ENCODE measurements at regions not wholly inside any gene's neighbourhood (a gene's known extent, or its start where the extent isn't known, plus 50 kb on each side); places are given as distances from the start of the nearest gene placed in this dataset.

DNA sequence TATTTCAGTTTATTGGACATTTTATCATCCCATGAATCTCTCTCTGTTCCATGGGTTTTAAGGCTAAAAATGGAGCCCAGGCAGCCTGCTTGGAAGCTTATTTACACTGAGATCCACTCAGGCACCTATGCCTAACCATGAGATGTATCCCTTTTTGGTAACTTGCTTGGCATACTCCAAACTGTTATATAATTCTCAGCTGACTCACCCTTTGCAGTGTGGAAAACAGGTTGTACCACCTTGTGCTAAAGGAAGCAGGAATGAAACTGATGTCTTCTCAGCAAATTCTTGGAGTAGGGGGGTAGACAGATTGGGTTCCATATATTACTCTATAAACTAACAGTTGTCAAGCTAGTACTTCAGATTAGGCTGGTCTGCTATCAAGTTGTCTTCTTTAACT lies 483.6 kb downstream of the KLF5 start:
- Histone ChIP-seq H3K4me1 (ENCODE audit: control insufficient read depth, insufficient read depth, low read length) (no peaks in the 10 kb centered on the region), H3K27me3 (ENCODE audit: control insufficient read depth, insufficient read depth, low read length) (no peaks in the 10 kb centered on the region), H3K27ac (ENCODE audit: low read length) (no peak overlapping the region), H3K4me3 (ENCODE audit: low read depth in 2 of 2, low read length in 2 of 2) (no peak overlapping the region), H3K36me3 (ENCODE audit: control insufficient read depth, insufficient read depth, low read length) (no peaks in the 10 kb centered on the region), H3K9me3 (ENCODE audit: control insufficient read depth, insufficient read depth, low read depth, low read length) (no peaks in the 10 kb centered on the region)
- no peak for DNase-seq (ENCODE audit: low read depth, low spot score)
- no TSS peak for BruUV-seq (replicated peaks)
- ChIA-PET CTCF (no interaction called here), POLR2A (no interaction called here)
- ATAC-seq, result no peak
- TF ChIP-seq, protein P1, sequence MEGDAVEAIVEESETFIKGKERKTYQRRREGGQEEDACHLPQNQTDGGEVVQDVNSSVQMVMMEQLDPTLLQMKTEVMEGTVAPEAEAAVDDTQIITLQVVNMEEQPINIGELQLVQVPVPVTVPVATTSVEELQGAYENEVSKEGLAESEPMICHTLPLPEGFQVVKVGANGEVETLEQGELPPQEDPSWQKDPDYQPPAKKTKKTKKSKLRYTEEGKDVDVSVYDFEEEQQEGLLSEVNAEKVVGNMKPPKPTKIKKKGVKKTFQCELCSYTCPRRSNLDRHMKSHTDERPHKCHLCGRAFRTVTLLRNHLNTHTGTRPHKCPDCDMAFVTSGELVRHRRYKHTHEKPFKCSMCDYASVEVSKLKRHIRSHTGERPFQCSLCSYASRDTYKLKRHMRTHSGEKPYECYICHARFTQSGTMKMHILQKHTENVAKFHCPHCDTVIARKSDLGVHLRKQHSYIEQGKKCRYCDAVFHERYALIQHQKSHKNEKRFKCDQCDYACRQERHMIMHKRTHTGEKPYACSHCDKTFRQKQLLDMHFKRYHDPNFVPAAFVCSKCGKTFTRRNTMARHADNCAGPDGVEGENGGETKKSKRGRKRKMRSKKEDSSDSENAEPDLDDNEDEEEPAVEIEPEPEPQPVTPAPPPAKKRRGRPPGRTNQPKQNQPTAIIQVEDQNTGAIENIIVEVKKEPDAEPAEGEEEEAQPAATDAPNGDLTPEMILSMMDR (IDR thresholded peaks at IDR 0.05), result no peak
- TF ChIP-seq TCF7L2 (IDR thresholded peaks at IDR 0.05; ENCODE audit: low read depth, low read length), result no peak
- TF ChIP-seq, protein P2, sequence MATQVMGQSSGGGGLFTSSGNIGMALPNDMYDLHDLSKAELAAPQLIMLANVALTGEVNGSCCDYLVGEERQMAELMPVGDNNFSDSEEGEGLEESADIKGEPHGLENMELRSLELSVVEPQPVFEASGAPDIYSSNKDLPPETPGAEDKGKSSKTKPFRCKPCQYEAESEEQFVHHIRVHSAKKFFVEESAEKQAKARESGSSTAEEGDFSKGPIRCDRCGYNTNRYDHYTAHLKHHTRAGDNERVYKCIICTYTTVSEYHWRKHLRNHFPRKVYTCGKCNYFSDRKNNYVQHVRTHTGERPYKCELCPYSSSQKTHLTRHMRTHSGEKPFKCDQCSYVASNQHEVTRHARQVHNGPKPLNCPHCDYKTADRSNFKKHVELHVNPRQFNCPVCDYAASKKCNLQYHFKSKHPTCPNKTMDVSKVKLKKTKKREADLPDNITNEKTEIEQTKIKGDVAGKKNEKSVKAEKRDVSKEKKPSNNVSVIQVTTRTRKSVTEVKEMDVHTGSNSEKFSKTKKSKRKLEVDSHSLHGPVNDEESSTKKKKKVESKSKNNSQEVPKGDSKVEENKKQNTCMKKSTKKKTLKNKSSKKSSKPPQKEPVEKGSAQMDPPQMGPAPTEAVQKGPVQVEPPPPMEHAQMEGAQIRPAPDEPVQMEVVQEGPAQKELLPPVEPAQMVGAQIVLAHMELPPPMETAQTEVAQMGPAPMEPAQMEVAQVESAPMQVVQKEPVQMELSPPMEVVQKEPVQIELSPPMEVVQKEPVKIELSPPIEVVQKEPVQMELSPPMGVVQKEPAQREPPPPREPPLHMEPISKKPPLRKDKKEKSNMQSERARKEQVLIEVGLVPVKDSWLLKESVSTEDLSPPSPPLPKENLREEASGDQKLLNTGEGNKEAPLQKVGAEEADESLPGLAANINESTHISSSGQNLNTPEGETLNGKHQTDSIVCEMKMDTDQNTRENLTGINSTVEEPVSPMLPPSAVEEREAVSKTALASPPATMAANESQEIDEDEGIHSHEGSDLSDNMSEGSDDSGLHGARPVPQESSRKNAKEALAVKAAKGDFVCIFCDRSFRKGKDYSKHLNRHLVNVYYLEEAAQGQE (IDR thresholded peaks at IDR 0.05; ENCODE audit: insufficient read depth in 1 of 2, low read depth in 2 of 2, low read length in 1 of 2), result no peak
- no peak for TF ChIP-seq SIN3A (IDR thresholded peaks at IDR 0.05; ENCODE audit: borderline replicate concordance, insufficient read depth, low read depth, low read length)
- TF ChIP-seq POLR2AphosphoS5 (IDR thresholded peaks at IDR 0.05; ENCODE audit: low read depth, low read length), result no peak
- in situ Hi-C loops (cut with HindIII; ENCODE audit: low pct_unique_long_range_greater_than_20kb, low sequenced_read_pairs) (no loop called here), intact Hi-C loops (cut with micrococcal nuclease; ENCODE audit: unreplicated experiment) (no loop called here)

DNA sequence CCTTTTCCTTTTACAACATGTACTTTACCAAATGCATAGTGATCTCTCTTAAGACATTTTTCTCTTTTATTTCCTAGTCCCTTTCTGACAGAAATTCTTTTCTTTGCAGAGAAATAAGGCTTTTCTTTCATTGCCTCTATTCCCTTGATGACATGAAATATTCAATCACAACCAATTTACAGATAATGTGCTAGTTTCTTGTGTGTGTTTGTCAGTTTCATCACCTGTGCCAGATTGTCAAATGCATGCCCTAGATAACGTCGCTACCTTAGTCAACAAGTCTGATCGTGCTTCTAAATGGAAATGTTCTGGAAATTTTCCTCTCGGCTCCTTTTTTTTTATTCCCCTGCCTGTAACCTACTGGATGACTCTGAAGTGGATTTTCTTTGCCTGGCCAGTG lies 478.1 kb downstream of the KLF5 start:
- ChIA-PET CTCF (no interaction called here), POLR2A (no interaction called here)
- H3K4me1 ChIP-seq (ENCODE audit: control insufficient read depth, insufficient read depth, low read length), result no peaks in the 10 kb centered on the region
- intact Hi-C loops (cut with micrococcal nuclease; ENCODE audit: unreplicated experiment), result no loop called here
- H3K36me3 ChIP-seq (ENCODE audit: control insufficient read depth, insufficient read depth, low read length), result no peaks in the 10 kb centered on the region
- DNase-seq (ENCODE audit: low read depth, low spot score) (no peak), ATAC-seq (no peak)
- no peak overlapping the region for H3K27ac ChIP-seq (ENCODE audit: low read length)
- H3K9me3 ChIP-seq (ENCODE audit: control insufficient read depth, insufficient read depth, low read depth, low read length), result no peaks in the 10 kb centered on the region
- no peak overlapping the region for H3K4me3 ChIP-seq (ENCODE audit: low read depth in 2 of 2, low read length in 2 of 2)
- no TSS peak for BruUV-seq (replicated peaks)
- in situ Hi-C loops (cut with HindIII; ENCODE audit: low pct_unique_long_range_greater_than_20kb, low sequenced_read_pairs), result no loop called here
- H3K27me3 ChIP-seq (ENCODE audit: control insufficient read depth, insufficient read depth, low read length), result no peaks in the 10 kb centered on the region
- TF ChIP-seq SIN3A (IDR thresholded peaks at IDR 0.05; ENCODE audit: borderline replicate concordance, insufficient read depth, low read depth, low read length), result no peak
- TF ChIP-seq, protein P2 (IDR thresholded peaks at IDR 0.05; ENCODE audit: insufficient read depth in 1 of 2, low read depth in 2 of 2, low read length in 1 of 2), result no peak
- TF ChIP-seq, protein P1 (IDR thresholded peaks at IDR 0.05), result no peak
- TF ChIP-seq TCF7L2 (IDR thresholded peaks at IDR 0.05; ENCODE audit: low read depth, low read length), result no peak
- no peak for TF ChIP-seq POLR2AphosphoS5 (IDR thresholded peaks at IDR 0.05; ENCODE audit: low read depth, low read length)
